Memory B cell (primary cell): ENCODE measurements at regions not wholly inside any gene's neighbourhood (a gene's known extent, or its start where the extent isn't known, plus 50 kb on each side); places are given as distances from the start of the nearest gene placed in this dataset.

Source experiments
- ATAC-seq: fragments of 150-1000 bp; cut with Tn5 transposase; 2 replicates; pipeline ENCODE4 v1.10.0; 2021; ENCODE audit warnings: low read depth, mild to moderate bottlenecking, moderate library complexity
- DNase-seq, 2 donors: peaks; one replicate each; pipeline ENCODE4 v3.0.0; 2022; ENCODE audit warnings: low spot score in 2 of 2
- H3K27ac Mint-ChIP-seq: one replicate; pipeline ENCODE4 v1.8.0; 2022; ENCODE audit warnings: mild to moderate bottlenecking, moderate library complexity, mixed read lengths
- H3K27me3 Mint-ChIP-seq: one replicate; pipeline ENCODE4 v1.8.0; 2022; ENCODE audit warnings: mixed read lengths
- H3K36me3 Mint-ChIP-seq: one replicate; pipeline ENCODE4 v1.8.0; 2022; ENCODE audit warnings: mild to moderate bottlenecking, mixed read lengths
- H3K4me1 Mint-ChIP-seq: one replicate; pipeline ENCODE4 v1.8.0; 2022; ENCODE audit warnings: mixed read lengths
- H3K4me3 Mint-ChIP-seq: one replicate; pipeline ENCODE4 v1.8.0; 2022; ENCODE audit warnings: mild to moderate bottlenecking, moderate library complexity, mixed read lengths
- H3K9me3 Mint-ChIP-seq: one replicate; pipeline ENCODE4 v1.8.0; 2022; ENCODE audit warnings: mixed read lengths

- Mint-ChIP-seq H3K4me1 (peaks cover 10% of the 10 kb centered on the region), H3K36me3 (no peaks in the 10 kb centered on the region), H3K27ac (no peak overlapping the region), H3K27me3 (no peaks in the 10 kb centered on the region), H3K4me3 (no peak overlapping the region), H3K9me3 (peaks cover 3% of the 10 kb centered on the region)
- DNase-seq = no peak
- ATAC-seq = no peak
Measured at GRCh38 chr3:106018102-106018501, 149.3 kb upstream of the CBLB start.

GRCh38 chr3:106018929-106019550, 150.2 kb upstream of the CBLB start:
- Mint-ChIP-seq H3K36me3 (no peaks in the 10 kb centered on the region), H3K27ac (no peak overlapping the region), H3K27me3 (no peaks in the 10 kb centered on the region), H3K9me3 (peaks cover 3% of the 10 kb centered on the region), H3K4me3 (no peak overlapping the region), H3K4me1 (peaks cover 10% of the 10 kb centered on the region)
- ATAC-seq (no peak), DNase-seq (no peak)

- ATAC-seq = no peak
- H3K9me3 Mint-ChIP-seq = peaks cover 1% of the 10 kb centered on the region
- H3K27me3 Mint-ChIP-seq = peaks cover 2% of the 10 kb centered on the region
- H3K27ac Mint-ChIP-seq = no peak overlapping the region
- no peak overlapping the region for H3K4me3 Mint-ChIP-seq
- peaks cover 2% of the 10 kb centered on the region for H3K36me3 Mint-ChIP-seq
- DNase-seq = no peak
- H3K4me1 Mint-ChIP-seq = no peaks in the 10 kb centered on the region
Measured at GRCh38 chr3:106022913-106023312, 154.1 kb upstream of the CBLB start.

- peaks cover 2% of the 10 kb centered on the region for H3K36me3 Mint-ChIP-seq
- no peaks in the 10 kb centered on the region for H3K4me1 Mint-ChIP-seq
- no peak overlapping the region for H3K27ac Mint-ChIP-seq
- H3K27me3 Mint-ChIP-seq = peaks cover 2% of the 10 kb centered on the region
- ATAC-seq (no peak), DNase-seq (no peak)
- no peaks in the 10 kb centered on the region for H3K9me3 Mint-ChIP-seq
- no peak overlapping the region for H3K4me3 Mint-ChIP-seq
Measured at GRCh38 chr3:106025151-106025722, 156.4 kb upstream of the CBLB start.

GRCh38 chr3:106029954-106030626, 161.3 kb upstream of the CBLB start:
- Mint-ChIP-seq H3K4me1 (no peaks in the 10 kb centered on the region), H3K27me3 (no peaks in the 10 kb centered on the region), H3K27ac (no peak overlapping the region), H3K4me3 (no peak overlapping the region), H3K36me3 (peaks cover 2% of the 10 kb centered on the region), H3K9me3 (no peaks in the 10 kb centered on the region)
- DNase-seq (no peak), ATAC-seq (no peak)

- Mint-ChIP-seq H3K4me1 (no peaks in the 10 kb centered on the region), H3K9me3 (no peaks in the 10 kb centered on the region), H3K27me3 (no peaks in the 10 kb centered on the region), H3K4me3 (no peak overlapping the region), H3K27ac (no peak overlapping the region), H3K36me3 (peaks cover 2% of the 10 kb centered on the region)
- ATAC-seq (no peak), DNase-seq (no peak)
Measured at GRCh38 chr3:106030627-106030963, 161.8 kb upstream of the CBLB start.

- Mint-ChIP-seq H3K4me3 (no peak overlapping the region), H3K36me3 (no peaks in the 10 kb centered on the region), H3K9me3 (no peaks in the 10 kb centered on the region), H3K27ac (no peak overlapping the region), H3K4me1 (no peaks in the 10 kb centered on the region), H3K27me3 (no peaks in the 10 kb centered on the region)
- DNase-seq (no peak), ATAC-seq (no peak)
Measured at GRCh38 chr3:106032479-106032878, 163.7 kb upstream of the CBLB start.

- Mint-ChIP-seq H3K9me3 (no peaks in the 10 kb centered on the region), H3K36me3 (no peaks in the 10 kb centered on the region), H3K4me1 (no peaks in the 10 kb centered on the region), H3K4me3 (no peak overlapping the region), H3K27ac (no peak overlapping the region), H3K27me3 (no peaks in the 10 kb centered on the region)
- ATAC-seq (no peak), DNase-seq (no peak)
Measured at GRCh38 chr3:106033654-106034053, 164.8 kb upstream of the CBLB start.

GRCh38 chr3:106034313-106034712, 165.5 kb upstream of the CBLB start:
- no peaks in the 10 kb centered on the region for H3K36me3 Mint-ChIP-seq
- no peak for ATAC-seq
- H3K9me3 Mint-ChIP-seq = no peaks in the 10 kb centered on the region
- no peak overlapping the region for H3K4me3 Mint-ChIP-seq
- H3K27ac Mint-ChIP-seq = no peak overlapping the region
- no peaks in the 10 kb centered on the region for H3K27me3 Mint-ChIP-seq
- no peak for DNase-seq
- H3K4me1 Mint-ChIP-seq = no peaks in the 10 kb centered on the region

- H3K27me3 Mint-ChIP-seq = no peaks in the 10 kb centered on the region
- H3K9me3 Mint-ChIP-seq = peaks cover 2% of the 10 kb centered on the region
- no peak for DNase-seq
- no peaks in the 10 kb centered on the region for H3K4me1 Mint-ChIP-seq
- no peak overlapping the region for H3K4me3 Mint-ChIP-seq
- ATAC-seq = no peak
- H3K27ac Mint-ChIP-seq = no peak overlapping the region
- H3K36me3 Mint-ChIP-seq = no peaks in the 10 kb centered on the region
Measured at GRCh38 chr3:106035619-106036018, 166.8 kb upstream of the CBLB start.

- no peaks in the 10 kb centered on the region for H3K36me3 Mint-ChIP-seq
- ATAC-seq (no peak), DNase-seq (no peak)
- H3K4me1 Mint-ChIP-seq = no peaks in the 10 kb centered on the region
- H3K27ac Mint-ChIP-seq = no peak overlapping the region
- H3K9me3 Mint-ChIP-seq = peaks cover 2% of the 10 kb centered on the region
- no peak overlapping the region for H3K4me3 Mint-ChIP-seq
- no peaks in the 10 kb centered on the region for H3K27me3 Mint-ChIP-seq
Measured at GRCh38 chr3:106036696-106037095, 167.9 kb upstream of the CBLB start.

- H3K4me1 Mint-ChIP-seq = no peaks in the 10 kb centered on the region
- no peak overlapping the region for H3K4me3 Mint-ChIP-seq
- H3K9me3 Mint-ChIP-seq = no peaks in the 10 kb centered on the region
- no peaks in the 10 kb centered on the region for H3K36me3 Mint-ChIP-seq
- no peak for ATAC-seq
- H3K27me3 Mint-ChIP-seq = no peaks in the 10 kb centered on the region
- no peak for DNase-seq
- no peak overlapping the region for H3K27ac Mint-ChIP-seq
Measured at GRCh38 chr3:106047221-106047620, 178.4 kb upstream of the CBLB start.

- ATAC-seq (no peak), DNase-seq (no peak)
- Mint-ChIP-seq H3K27ac (no peak overlapping the region), H3K9me3 (no peaks in the 10 kb centered on the region), H3K27me3 (no peaks in the 10 kb centered on the region), H3K4me3 (no peak overlapping the region), H3K4me1 (no peaks in the 10 kb centered on the region), H3K36me3 (no peaks in the 10 kb centered on the region)
Measured at GRCh38 chr3:106048946-106049481, 180.2 kb upstream of the CBLB start.

- H3K4me1 Mint-ChIP-seq = no peaks in the 10 kb centered on the region
- no peak for ATAC-seq
- no peak overlapping the region for H3K4me3 Mint-ChIP-seq
- no peak for DNase-seq
- H3K27me3 Mint-ChIP-seq = no peaks in the 10 kb centered on the region
- no peaks in the 10 kb centered on the region for H3K9me3 Mint-ChIP-seq
- no peaks in the 10 kb centered on the region for H3K36me3 Mint-ChIP-seq
- H3K27ac Mint-ChIP-seq = no peak overlapping the region
Measured at GRCh38 chr3:106049821-106050220, 181.0 kb upstream of the CBLB start.

GRCh38 chr3:106056931-106057330, 188.1 kb upstream of the CBLB start:
- Mint-ChIP-seq H3K36me3 (no peaks in the 10 kb centered on the region), H3K4me3 (no peak overlapping the region), H3K4me1 (no peaks in the 10 kb centered on the region), H3K9me3 (peaks cover 1% of the 10 kb centered on the region), H3K27me3 (no peaks in the 10 kb centered on the region), H3K27ac (no peak overlapping the region)
- ATAC-seq = no peak
- no peak for DNase-seq
